KOPT-K1 (cell line): ENCODE measurements at regions not wholly inside any gene's neighbourhood (a gene's known extent, or its start where the extent isn't known, plus 50 kb on each side); places are given as distances from the start of the nearest gene placed in this dataset.
"Not testable (repeated sequence)": the region's sequence is repeated elsewhere in the genome, so short reads cannot be mapped to it uniquely, and the experiment has no call there.

Experiments
- H3K27ac ChIP-seq: fragments of 200-600 bp; sonication (generic); 2 replicates; pipeline ENCODE4 v1.5.1; 2016; ENCODE audit warnings: antibody characterized with exemption, mild to moderate bottlenecking, low read depth, low read length; ENCODE audit not compliant: poor library complexity, severe bottlenecking
- H3K36me3 ChIP-seq: fragments of 200-600 bp; sonication (generic); 2 replicates; pipeline ENCODE4 v1.5.1; 2017; ENCODE audit warnings: antibody characterized with exemption, mild to moderate bottlenecking, low read length, moderate library complexity; ENCODE audit not compliant: insufficient read depth
- H3K9me3 ChIP-seq: fragments of 200-600 bp; sonication (generic); 2 replicates; pipeline ENCODE4 v1.5.1; 2017; ENCODE audit warnings: antibody characterized with exemption, low read length, mild to moderate bottlenecking; ENCODE audit not compliant: insufficient read depth, poor library complexity, severe bottlenecking

DNA sequence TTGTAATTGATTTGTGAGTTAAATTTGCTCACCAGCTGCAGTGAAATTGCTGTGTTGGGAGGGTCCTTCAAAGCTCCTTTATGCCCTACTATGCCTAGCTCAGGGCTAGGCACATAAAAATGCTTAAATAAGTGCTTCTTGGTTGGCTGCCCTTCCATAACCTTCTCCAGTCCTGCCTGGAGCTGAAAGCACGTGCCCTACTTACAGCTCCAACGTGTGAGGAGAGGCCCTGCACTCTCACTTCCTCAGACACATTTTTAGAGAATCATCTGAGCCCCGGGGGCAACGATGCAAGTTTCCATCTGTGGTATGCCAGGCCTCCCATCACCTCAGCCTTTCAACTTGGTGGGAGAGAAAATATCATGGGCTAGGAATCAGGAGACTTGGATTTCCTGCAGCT is 202.7 kb downstream of the BCL11A start:
- no peak overlapping the region for H3K27ac ChIP-seq
- no peaks in the 10 kb centered on the region for H3K36me3 ChIP-seq

GRCh38 chr2:60347781-60348180 is 205.7 kb downstream of the BCL11A start:
- Histone ChIP-seq H3K27ac (no peak overlapping the region), H3K36me3 (no peaks in the 10 kb centered on the region), H3K9me3 (no peaks in the 10 kb centered on the region)

More for the DNA sequence above, 202.7 kb downstream of the BCL11A start:
- H3K9me3 ChIP-seq, result peaks cover 14% of the 10 kb centered on the region

GRCh38 chr2:60342491-60342890 is 211.0 kb downstream of the BCL11A start:
- not testable (repeated sequence) for H3K9me3 ChIP-seq, H3K36me3 ChIP-seq, H3K27ac ChIP-seq

DNA sequence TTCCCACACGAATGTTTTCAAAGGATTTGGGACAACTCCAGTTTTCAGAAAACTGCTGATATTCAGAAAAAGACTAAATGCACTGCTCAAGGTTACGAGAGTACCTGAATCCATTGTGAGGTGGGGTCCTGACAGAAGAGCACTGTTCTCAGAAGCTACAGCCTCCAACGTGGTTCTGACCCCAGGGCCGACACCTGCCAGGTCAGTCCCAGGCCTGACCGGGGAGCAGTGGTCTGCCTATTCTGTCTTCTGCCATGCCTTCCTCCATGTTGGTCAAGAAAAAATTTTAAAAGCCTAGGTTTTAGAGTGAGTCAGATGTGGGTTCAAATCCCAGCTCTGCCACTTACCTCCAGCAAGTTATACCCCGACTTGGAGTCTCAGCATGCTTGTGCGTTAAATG is 212.3 kb downstream of the BCL11A start:
- H3K27ac ChIP-seq, result no peak overlapping the region
- H3K9me3 ChIP-seq, result no peaks in the 10 kb centered on the region
- no peaks in the 10 kb centered on the region for H3K36me3 ChIP-seq

DNA sequence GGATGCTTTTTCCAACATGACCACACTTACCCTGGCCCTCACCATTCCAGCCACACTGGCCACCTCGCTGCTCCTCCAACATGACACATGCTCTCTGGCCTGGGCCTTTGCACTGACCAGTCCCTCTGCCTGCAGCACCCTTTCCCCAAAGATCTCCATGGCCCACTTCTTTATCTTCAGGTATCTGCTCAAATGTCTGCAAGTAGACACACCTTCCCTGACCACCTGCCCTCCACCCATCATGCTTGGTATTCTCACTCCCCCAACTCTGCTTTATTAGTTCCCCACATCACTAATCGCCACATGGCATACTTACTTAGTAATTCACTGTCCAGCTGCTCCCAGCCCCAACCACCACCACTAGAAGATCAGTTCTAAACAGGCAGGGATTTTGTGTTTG is 214.2 kb downstream of the BCL11A start:
- no peaks in the 10 kb centered on the region for H3K9me3 ChIP-seq
- H3K27ac ChIP-seq, result no peak overlapping the region
- no peaks in the 10 kb centered on the region for H3K36me3 ChIP-seq

DNA sequence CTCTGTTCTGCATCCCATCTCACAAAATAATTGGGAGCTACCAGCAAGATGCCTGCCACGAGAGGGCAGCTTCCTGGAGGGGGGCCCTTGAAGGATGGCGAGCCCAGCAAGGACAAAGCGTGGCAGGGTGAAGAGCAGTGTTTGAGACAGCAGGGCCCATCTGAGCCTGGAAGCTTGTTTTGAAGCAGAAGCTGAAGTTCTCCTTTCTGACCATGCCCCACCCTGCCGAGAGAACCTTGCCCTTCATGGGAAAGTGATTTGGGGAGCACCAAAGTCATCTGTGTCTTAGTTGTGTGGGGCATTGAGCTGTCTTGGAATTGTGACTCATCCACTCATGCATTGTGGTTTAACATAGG is 216.3 kb downstream of the BCL11A start:
- Histone ChIP-seq H3K9me3 (no peaks in the 10 kb centered on the region), H3K27ac (no peak overlapping the region), H3K36me3 (no peaks in the 10 kb centered on the region)

- no peaks in the 10 kb centered on the region for H3K9me3 ChIP-seq
- H3K27ac ChIP-seq, result no peak overlapping the region
- no peaks in the 10 kb centered on the region for H3K36me3 ChIP-seq
Measured at GRCh38 chr2:60336442-60337141, 216.9 kb downstream of the BCL11A start.

DNA sequence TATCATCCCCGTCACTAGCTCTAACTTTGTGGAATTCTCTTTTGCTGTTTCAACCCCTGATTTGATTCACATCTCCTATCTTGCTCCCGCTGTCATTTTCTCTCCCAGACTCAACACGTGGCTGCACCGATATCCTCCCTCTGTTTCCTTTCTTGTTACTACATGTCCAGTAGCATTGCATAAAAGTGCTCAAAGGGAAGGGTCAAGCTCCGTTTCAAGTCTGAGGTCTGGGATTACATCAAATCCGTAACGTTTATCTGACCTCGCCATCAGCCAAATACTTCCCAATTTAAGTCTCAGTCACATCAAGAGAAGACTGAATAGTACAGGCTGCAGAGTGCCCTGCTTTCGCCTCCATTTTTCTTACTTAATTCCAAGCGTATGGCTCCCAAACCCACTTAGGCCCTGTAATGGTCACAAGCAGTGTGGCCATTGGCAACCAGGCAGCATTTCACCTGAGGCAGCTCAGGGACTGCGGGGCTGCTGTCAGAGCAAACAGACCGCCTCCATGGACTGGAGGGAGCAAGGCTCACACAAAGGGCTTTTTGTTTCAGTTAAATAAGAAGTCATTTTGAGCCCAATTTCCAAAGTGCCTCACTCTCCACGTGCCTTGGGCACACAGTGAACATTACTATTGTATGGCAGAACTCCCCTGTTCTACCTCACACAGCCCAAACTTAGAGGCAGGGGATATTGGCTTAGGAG is 217.8 kb downstream of the BCL11A start:
- H3K36me3 ChIP-seq, result no peaks in the 10 kb centered on the region
- H3K27ac ChIP-seq, result no peak overlapping the region
- no peaks in the 10 kb centered on the region for H3K9me3 ChIP-seq

GRCh38 chr2:60334610-60335009 is 218.8 kb downstream of the BCL11A start:
- Histone ChIP-seq H3K36me3 (no peaks in the 10 kb centered on the region), H3K9me3 (no peaks in the 10 kb centered on the region), H3K27ac (no peak overlapping the region)

- H3K27ac ChIP-seq, result no peak overlapping the region
- H3K36me3 ChIP-seq, result no peaks in the 10 kb centered on the region
- no peaks in the 10 kb centered on the region for H3K9me3 ChIP-seq
Measured at GRCh38 chr2:60333264-60333663, 220.2 kb downstream of the BCL11A start.

DNA sequence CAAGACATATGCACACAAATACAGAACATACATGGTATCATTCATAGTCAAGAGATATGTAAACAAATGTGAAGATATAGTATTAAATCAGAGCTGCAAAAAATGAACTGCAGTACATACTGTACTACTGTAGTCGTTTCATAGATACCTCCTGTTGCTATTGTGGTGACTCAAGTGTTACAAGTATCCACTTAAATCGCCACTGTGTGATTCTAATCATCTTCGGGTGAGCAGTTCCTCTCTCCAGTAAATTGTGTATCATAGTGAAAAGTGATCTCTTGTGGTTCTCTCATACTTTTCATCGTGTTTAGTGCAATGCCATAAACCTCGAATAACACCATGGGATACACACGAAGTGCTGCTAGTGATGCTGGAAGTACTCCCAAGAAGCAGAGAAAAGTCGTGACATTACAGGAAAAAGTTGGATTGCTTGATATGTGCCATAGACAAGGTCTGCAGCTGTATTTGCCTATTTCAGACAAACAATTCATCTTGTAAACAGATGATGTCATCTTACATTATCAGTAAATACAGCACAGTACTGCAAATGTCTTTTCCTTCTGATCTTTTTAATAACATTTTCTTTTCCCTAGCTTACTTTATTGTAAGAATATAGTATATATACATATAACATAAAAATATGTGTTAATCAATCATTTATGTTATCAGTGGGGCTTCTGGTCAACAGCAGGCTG is 222.2 kb downstream of the BCL11A start:
- H3K36me3 ChIP-seq, result no peaks in the 10 kb centered on the region
- H3K27ac ChIP-seq, result no peak overlapping the region
- H3K9me3 ChIP-seq, result peaks cover 10% of the 10 kb centered on the region

DNA sequence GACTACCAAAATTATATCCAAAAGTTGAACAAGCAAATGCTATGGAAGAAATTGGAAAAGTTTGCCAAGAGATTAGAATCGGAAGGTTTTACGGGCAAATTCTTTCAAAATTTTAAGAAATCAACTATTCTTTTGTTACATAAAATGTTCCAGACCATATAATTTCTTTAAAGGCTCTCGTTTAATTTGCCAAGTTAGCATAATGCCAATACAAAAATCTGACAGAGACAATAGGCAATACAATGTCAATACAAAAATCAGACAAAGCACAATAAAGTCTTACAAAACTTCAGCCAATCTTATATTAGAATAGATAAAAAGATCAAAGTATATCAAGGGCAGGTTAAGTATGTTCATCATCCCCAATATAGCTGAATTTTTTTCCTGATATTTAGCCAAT is 224.2 kb downstream of the BCL11A start:
- H3K9me3 ChIP-seq, result peaks cover 20% of the 10 kb centered on the region
- H3K27ac ChIP-seq, result no peak overlapping the region
- no peaks in the 10 kb centered on the region for H3K36me3 ChIP-seq

GRCh38 chr2:60324536-60324935 is 228.9 kb downstream of the BCL11A start:
- no peak overlapping the region for H3K27ac ChIP-seq
- H3K9me3 ChIP-seq, result peaks cover 20% of the 10 kb centered on the region
- no peaks in the 10 kb centered on the region for H3K36me3 ChIP-seq

DNA sequence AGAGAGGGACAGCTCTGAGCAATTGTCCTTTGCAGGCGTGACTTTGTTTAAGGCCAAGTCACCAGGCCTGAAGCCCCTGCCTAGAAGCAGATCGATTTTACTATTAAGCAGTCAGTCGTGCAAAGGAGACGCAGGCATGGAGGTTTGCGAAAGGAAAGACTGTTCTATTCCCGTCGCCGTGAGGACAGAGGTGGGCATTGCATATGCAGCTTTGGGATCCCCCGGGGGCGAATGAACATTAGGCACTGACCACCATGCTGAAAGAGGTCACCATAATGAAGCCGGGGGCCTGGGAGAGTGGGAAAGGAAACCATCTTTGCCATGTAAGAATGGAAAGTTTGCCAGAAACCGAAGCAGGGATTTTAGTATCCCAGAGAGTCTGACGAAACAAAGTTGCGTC is 231.6 kb downstream of the BCL11A start:
- Histone ChIP-seq H3K36me3 (no peaks in the 10 kb centered on the region), H3K27ac (no peak overlapping the region), H3K9me3 (peaks cover 16% of the 10 kb centered on the region)

DNA sequence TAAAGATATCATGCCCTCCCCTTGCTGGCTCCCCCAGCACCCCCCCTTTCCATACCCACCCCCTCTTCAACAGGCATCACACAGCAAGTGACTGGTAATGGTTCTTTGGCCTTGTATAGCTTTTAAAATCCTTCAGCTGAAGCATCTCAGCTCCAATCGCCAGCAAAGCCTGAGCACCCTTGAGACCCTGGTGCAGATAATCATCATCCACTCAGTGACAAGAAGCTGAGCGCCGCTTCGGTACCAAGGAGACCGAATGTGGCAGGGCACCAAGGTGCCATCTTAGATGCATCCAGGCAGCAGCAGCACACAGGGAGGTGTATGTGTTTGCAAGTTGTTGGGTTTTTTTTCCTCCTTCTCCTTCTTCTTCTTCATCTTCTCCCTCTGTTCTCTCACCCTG is 232.7 kb downstream of the BCL11A start:
- peaks cover 7% of the 10 kb centered on the region for H3K9me3 ChIP-seq
- H3K36me3 ChIP-seq, result no peaks in the 10 kb centered on the region
- no peak overlapping the region for H3K27ac ChIP-seq
